IPS DF 19.7 (cell line): ENCODE measurements at regions not wholly inside any gene's neighbourhood (a gene's known extent, or its start where the extent isn't known, plus 50 kb on each side); places are given as distances from the start of the nearest gene placed in this dataset.

Source experiments
- DNase-seq: peaks from one replicate; pipeline ENCODE4 v3.0.0-alpha.2; 2013; ENCODE audit warnings: low read depth, low spot score

DNA sequence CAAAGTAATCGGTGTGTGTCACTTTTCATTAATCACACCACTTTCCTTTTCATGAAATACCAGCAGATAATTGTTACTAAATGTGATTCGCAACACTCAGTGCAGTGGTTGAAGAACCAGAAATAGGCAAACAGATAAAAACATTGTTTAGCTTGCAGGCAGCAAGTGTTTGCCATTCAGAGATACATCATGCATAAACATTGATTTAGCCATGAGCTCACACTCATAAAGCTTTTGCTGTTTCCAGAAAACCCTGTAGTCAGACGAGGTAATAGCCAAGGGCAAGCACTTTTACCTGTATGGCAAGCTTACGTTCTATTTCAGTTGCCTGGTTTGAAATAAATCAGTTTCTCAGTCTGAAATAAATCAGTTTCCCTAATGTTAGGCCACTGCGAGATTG lies 542.0 kb upstream of the TENM3 start:
- DNase-seq = no peak

DNA sequence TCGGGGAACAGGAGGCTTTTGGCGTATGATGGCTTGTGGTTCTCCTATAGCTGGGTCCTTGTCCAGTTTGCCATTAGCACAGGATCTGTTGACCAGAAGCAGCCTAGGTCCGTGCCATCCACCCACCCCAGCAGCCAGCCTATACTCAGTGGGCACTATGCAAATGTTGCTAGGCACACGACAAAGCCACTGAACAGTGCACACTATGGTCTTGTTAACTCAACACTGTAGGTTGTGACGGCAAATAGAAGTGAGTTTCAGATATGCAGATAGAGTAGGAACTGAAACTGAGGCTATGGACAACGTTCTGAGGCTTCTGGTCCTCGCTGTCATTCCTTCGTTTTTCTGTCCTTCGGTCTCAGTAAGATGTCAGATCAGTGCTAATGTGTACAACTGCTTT lies 541.3 kb upstream of the TENM3 start:
- DNase-seq = no peak

DNA sequence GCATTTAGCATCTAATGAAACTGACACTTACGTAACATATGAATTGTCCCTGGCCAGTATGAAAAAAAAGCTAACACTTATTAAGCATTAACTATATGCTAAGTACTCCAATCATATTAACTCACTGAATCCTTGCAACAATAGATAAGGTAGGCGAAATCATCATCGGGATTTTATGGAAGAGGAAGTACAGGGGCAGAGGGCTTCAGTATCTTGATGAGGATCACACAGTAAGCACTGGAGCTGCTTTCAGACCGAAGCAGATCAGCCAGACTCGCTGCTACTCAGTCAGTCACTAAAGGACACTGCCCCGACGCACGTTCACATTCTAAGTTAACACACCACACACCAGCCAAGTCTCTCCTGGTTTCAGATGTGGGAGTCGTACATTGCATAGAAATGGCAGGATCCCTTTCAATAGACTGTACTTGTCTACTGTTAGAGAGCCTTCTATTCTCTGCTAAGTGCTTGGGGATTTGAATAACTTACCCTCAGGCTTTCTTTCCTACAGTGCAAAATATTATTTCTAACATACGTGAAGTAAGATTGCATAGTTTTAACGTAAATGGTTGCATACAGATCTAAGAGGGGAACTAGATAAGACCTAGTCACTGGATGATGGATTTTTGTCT lies 540.2 kb upstream of the TENM3 start:
- no peak for DNase-seq

DNA sequence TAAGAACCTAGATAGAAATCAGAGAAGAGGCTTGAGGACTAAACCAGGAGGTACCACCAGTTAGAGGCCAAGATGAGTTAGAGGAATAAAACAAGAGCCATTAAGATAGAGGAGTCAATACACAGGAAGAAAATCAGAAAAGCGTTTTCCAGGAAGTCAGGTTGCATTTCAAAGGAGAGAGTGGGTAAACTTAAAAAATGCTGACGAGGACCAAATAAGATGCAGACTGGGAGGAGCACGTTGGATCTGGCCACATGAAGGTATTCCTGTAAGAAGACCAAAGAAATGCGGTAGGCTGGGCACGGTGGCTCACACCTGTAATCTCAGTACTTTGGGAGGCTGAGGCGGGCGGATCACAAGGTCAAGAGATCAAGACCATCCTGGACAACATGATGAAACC lies 533.1 kb upstream of the TENM3 start:
- DNase-seq = no peak

DNA sequence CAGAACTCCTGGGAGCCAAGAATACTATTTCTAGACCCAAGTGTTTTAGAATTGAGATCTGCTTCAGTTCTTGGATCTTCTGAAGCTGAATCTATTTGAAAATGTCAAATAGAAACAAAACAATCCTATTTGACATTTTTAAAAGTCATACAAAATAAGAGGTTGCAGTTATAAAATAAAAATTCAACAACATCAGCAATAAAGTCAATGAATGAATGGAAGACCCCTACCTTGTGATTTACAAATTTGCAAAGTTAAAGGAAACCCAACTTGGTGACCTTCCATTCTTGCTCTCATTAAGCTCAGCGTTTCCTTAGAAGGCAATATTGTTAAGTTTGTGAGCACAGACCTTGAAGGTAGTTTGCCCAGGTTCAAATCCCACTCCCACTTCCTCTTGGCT lies 531.8 kb upstream of the TENM3 start:
- DNase-seq = no peak

DNA sequence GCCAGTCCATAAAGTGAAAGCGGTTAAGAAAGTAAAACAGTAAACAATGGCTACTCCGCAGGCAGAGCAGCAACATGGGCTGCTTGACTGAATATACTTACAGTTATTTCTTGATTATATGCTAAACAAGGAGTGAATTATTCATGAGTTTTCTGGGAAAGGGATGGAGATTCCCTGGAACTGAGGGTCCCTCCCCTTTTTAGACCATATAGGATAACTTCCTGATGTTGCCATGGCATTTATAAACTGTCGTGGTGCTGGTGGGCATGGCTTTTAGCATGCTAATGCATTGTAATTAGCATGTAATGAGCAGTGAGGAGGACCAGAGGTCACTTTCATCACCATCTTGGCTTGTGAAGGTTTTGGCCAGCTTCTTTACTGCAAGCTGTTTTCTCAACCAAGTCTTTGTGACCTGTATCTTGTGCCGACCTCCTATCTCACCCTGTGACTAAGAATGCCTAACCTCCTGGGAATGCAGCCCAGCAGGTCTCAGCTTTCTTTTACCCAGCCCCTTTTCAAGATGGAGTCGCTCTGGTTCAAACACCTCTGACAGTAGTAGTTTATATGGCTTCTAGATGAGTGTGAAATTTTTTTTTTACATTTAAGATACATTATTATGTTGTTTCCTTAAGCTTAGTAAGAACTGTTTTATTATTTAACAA lies 514.8 kb upstream of the TENM3 start:
- DNase-seq = no peak

DNA sequence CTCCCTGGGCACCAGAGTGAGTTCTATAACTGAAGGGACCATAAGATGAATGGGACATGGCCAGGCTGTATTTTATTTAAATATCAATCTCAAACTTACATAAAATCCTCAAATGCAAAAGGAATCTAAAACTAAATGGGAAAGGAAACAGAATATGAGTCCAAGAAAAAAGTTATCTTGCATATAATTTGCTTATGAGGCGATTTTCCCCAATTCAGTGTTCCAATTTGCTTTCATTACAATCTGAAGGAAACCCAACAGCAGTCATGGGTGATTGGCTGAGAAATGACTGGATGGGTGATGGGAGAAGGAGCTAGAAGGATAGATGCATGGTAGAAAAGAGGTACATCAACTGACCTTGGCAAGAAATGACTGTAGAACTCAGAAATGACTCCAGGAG lies 511.3 kb upstream of the TENM3 start:
- DNase-seq = no peak

DNA sequence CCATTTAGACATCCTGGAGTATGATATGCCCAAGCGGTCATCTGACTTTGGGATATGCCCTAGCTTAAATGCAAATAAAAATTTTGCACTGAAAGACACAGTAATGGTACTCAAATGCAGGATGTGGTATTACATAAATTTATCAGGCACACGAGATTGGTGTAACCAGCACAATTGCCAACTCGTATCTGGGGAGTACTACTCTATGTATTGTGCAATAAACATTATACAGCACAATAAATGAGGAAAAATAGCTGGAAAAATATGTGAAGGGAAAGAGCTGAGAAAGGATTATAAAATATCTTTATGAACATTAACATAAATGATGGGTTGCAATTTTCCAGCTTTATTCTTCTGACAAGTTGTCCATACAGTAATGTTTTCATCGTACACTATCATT lies 505.5 kb upstream of the TENM3 start:
- DNase-seq = no peak

DNA sequence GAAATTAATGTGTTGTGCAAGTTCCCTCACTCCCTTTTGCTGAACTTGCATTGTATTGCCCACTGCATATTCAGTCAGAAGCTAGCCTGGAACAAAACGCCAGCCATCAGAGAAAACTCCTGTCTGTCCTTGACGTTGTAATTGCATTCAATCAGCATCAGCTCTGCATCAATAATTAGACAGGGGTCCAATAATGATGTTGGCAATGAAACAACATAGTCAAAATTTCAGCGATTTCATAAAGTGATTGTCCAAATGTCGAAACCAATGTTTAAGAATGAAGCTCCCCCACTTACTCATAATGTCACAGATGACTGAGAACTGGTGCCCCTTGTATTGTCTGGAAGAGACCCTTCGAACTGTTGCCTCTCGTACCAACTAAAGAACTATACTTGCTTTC lies 504.2 kb upstream of the TENM3 start:
- no peak for DNase-seq

DNA sequence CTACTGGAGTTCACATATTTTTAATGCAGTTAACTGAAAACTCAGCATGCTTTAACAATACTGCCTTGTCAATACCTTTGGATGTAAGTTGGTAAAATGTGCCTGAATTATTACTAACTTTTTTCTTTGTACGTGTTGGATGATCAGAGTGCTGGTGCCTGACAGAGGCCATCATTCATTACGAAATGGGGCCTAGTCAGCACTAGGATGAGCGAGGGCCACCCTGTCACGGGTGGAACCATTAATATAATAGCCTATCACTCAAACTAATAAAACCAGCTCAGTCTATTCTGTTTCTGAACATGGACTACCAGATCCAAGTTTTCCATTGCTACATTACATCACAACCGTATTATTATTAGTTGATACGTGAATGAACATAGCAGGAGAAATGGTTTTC lies 501.7 kb upstream of the TENM3 start:
- DNase-seq = no peak

DNA sequence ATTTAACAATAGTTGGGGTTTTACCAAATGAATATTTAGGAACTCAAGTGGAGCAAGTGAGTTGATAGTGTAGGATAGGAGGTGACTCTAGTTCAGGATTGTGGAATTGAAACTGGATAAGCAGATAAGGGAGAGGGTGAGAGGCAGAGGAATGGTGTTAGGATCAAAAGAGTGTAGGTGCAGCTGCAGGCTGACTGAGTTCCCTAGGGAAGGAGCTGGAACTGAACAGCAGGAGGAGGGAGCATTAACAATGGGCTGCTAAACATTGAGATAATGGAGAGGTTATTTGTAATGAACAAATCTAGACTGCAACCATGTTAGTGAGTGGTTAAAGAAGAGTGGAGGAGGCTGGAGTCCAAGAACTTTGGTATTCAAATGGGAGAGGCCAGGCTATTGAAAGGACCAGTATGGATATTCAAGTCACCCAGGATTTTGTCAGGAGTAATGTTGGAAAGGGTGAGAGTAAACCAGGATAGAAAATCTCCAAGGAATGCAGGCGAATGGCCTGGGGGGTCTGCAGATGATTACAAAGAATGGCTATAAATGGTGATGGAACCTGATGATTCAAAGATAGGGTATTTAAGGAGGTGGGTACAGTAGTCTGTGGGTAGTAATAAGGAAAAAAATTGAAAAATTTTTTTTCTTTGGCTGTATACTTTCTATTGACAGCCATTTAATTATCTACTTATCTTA lies 497.1 kb upstream of the TENM3 start:
- no peak for DNase-seq

DNA sequence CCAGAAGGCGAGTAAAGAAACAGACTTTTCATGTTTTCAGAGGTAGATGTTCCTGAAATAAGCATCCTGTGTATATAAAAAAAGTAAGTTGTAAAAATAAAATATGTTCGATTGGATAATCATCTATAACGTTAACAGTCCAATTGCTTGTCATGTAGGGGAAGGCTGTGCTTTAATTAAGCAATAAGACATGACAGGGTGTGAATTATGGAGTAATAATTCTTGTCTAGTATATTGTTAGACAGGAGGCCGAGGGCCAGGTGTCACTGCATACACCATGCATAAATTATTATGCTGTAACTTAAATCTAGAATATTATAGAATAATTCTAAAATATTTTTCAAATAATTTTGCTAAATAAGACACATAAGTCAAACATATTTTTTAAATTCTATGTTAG lies 494.6 kb upstream of the TENM3 start:
- DNase-seq = no peak

DNA sequence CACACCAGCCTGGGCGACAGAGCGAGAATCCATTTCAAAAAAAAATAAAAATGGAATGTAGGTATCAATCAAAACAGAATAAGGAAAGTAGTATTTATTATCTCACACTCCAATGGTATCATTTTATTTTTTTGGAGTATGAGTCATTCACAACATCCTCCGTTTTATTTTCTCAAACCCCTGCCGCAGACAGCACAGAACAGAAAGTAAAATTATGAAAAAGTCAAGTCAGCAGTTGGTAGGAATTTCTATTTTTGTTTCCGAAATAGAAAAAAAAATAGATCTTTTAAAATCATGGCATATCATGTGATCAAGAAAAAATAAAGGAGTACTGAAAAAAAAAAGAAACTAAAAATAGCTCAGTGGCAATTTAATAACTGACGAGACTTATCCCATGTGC lies 490.7 kb upstream of the TENM3 start:
- DNase-seq = no peak

DNA sequence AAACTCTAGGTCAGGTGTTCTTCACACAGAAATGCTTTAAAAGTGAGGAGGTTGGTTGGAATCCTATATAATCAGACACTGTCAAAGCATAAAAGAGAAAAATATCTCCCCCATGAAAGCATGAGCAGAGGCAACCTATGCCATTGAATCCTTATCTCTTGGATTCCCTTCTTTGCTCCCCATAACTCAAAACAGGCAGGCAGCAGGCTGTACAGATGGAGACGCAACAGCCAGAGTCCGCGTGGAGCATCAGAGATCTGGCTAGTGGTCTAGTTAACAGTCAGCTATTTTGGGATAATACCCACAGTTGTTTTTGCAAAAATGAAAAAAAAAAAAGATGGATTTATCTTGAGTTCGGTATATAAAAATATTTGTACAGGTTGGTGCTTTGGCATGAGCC lies 490.0 kb upstream of the TENM3 start:
- no peak for DNase-seq

DNA sequence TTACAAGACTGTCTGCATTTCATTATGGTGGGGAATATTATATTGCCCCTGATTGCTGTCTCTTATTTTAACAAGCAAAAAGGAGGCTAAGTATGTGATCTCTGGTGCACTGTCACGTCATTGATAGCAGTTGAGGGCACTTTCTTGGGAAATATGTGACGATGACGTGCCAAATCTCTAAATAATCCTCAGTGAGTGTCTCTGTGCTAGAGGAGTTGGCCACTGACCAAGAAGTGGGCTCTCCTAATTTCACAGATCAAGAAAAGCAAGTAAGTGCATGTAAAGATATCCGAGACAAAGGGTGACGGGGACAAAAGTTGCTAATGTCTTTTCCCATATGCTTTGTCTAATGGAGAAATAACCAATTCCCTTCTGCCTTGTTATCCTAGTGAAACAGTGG lies 487.4 kb upstream of the TENM3 start:
- no peak for DNase-seq

DNA sequence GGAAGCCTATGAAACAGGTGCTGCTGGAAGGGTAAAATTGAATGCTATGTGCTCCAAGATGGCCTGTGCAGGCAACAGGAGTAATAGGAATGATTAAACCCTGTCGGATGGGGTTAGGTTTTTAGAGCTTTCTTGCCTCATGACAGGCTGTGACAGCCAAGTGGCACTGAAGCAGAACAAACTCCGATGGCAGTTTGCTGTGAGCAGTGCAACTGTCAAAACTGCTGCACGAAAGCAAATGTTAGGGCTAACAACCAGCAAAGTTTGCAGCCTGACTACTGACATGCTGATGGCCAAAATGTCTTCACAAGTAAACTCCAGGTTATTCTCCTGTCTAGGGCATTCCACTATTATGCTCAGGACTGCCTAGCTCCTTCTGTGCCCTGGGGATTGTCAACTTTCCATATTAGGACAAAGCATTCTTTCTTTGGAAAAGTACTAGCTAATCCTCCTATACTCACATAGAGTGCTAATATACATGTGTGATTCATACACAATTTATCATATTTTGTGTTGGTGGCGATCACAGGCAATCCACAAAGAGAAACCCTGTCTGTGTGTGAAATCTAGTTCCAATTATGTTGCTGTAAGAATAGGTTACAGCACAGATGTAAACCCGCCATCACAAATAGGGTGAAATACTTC lies 486.6 kb upstream of the TENM3 start:
- DNase-seq = no peak

DNA sequence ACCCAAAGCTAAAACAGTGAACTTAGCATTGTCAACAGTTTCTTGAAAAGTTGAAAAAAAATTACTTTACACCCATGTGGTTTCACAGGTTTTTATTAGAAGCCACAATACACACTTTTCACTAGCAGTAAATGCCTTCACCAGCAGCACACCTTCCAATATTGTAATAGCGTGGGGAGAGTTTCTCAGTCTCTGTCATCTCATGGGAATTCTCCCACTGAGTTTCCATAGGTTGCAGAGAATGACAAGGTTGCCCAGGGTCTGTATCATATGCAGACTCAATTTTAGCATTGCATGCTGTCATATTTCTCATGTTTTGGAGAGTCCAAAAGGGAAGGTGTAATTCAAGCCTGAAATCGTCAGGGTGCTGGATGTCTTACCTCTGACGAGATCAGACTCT lies 486.1 kb upstream of the TENM3 start:
- DNase-seq = no peak

DNA sequence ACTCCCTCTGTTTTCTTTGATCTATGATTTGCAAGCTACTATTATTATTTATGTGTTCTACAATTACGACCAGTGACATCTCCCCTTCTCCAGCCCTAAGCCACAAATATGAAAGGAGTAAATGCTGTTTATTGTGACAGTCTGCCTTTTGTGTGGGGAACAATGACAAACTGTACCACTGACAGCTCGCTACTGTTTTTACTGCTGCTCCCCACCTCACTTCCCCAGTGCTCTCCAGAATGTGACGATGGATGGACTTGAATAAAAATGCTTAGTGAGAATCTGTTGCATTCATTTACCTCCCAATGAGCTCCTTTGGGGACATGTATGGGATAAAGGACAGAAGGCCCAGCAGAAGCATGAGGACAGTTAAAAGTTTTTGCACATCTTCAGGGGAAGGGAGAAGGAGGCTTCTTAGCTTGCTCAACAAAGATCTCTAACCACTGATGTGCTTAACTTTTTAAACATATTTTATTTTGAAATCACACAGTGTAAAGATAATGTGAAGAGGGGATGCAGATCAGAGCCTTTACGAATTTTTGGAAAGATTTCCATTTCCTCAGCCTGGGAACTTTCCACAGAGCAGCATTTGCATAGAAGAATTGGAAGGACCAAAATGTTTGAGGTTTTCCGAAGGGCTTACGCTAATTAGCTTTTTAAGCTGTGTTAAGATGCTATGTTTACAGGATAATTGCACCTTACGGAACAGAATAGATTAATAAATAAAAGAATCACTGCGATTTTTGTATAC lies 485.1 kb upstream of the TENM3 start:
- no peak for DNase-seq

DNA sequence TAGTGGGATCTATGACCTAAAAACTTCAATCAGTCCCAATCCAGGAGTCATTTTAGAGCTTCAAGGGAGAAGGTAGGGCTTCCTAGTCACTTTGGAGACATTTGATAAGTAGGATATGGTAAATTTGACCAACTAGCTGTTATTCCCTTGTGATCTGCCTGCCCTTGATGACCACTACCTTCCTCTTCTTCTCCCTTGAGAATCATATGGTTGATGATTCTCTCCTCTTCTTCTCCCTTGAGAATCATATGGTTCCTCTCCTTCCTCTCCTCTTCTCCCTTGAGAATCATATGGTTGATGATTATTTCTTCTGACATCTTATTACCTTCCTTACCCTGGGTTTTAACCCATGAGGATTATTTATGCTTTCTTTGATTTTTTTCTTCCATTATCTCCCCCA lies 482.6 kb upstream of the TENM3 start:
- no peak for DNase-seq

DNA sequence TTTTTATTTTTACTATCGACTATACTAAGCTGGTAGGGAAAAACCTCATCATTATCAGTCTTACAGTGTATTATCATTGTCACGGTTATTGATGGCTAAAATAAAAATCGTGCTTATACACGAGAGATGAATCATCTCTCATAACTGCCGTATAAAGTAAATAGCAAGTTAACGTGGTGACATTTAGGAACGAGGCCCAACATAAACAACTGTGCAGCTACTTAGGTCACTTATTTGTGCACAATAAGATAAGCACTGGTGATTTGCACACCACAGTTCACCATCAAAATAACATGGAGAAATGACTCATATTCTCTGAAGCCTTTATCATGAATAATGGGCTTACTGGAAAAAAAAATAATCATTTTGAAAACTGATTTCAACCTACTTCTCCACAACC lies 482.0 kb upstream of the TENM3 start:
- no peak for DNase-seq

DNA sequence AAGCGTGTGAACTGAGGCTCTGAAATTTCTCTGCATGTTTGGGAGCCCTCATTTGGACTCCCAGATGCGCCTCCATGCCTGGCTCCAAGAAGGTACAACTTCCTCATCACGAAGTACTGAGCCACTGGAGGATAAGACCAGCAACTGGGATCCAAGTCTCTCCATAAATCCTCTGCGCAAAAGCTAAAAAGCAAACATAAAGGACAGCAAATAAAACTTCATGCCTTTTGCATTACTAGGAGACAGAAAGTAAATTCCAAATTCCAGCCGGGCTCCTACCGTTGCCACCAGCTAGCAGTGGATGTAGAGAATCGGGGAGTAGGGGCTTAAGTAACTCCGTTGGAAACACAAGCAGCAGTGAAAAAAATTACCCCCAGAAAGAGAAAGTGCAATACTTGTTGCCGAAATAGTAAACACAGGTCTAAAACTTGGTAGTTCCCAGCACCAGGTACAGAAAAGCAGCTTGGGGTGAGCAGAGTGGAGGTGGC lies 477.1 kb upstream of the TENM3 start:
- DNase-seq = no peak

DNA sequence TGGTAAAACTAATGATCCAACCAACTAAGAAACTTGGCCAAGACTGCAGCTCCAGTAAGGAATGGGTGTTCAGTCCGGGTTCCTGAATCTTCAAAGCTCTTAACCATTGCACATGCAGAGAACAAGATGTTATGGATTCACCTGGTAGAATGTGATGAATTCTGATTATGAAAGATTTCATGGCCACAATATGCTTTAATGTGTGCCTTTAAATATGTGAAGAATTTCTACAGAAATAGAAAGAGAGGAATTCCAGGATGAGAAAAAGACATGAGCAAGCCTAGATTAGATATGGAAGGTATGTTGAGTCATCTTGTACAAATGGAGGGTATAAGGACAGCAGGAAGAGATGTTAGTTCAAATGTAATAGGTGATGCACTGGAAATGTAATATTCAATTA lies 472.2 kb upstream of the TENM3 start:
- no peak for DNase-seq
